ENCODE measurements at regions not wholly inside any gene's neighbourhood (a gene's known extent, or its start where the extent isn't known, plus 50 kb on each side); places are given as distances from the start of the nearest gene placed in this dataset.
A peak's percentile ranks its signal among the peaks of the same experiment; 100 is the strongest.
"Not testable (repeated sequence)": the region's sequence is repeated elsewhere in the genome, so short reads cannot be mapped to it uniquely, and the experiment has no call there.

DNA sequence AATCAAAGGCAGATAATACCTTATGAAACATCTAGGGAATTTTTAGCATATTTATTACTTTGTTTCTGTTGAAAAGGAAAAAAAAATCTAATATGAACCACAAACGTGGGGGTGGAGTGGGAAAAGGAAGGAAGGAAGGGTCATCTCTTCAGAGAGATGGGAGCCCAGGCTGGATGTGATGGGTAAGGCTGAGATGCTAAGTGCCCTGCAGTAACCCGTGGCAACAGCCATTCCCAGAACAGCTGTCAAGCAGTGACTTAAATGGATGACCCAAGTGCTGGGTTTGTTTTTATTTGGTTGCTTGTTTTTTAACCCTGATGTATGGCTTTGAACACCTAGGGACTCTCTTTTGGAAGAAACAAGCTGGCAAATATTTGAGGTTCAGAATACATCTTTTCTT is 50.7 kb upstream of the KLF7 start:
- no peak for DNase-seq

DNA sequence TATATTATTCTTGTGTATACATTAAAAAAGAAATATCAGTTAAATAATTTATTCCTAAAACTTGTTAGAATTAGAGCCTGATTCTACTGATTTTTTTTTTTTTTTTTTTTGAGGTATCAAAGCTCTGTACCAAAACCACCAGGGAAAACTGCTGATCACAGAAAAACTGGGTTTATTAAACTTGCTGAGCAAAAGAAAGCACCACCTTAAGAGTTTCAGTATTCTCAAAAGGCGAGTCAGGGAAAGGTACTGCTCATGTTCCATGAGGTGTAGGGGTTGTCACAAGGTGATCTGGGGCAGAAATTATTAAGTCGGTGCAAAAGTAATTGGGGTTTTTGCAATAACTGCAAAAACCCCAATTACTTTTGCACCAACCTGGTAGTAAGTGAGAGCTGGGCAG is 51.7 kb upstream of the KLF7 start:
- no peak for DNase-seq

DNA sequence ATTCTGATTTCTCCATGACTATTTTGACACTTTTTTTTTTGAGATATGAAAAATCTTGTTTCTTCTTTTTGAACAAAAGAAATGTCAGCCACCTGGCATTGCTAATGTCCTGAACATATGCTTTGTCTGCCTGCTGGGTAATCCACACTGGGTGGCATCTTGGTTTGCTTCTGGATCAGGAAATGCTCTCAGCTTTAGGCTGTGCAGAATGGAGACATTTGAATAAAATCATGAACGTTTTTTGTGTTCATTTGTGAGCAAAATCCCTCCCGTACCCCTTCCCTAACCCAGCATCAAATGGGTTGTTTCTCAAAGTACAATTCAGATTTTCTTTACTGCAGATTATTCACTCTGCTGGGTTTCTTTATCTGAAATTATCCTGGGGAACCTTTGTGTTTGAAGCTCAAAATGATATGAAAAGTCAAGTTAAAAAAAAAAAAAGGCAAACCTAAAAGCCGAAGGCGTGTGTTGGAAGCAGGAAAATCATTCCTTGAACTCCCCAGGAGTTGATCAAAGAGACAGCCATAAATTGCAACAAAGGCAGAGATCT is 53.4 kb upstream of the KLF7 start:
- DNase-seq = no peak

DNA sequence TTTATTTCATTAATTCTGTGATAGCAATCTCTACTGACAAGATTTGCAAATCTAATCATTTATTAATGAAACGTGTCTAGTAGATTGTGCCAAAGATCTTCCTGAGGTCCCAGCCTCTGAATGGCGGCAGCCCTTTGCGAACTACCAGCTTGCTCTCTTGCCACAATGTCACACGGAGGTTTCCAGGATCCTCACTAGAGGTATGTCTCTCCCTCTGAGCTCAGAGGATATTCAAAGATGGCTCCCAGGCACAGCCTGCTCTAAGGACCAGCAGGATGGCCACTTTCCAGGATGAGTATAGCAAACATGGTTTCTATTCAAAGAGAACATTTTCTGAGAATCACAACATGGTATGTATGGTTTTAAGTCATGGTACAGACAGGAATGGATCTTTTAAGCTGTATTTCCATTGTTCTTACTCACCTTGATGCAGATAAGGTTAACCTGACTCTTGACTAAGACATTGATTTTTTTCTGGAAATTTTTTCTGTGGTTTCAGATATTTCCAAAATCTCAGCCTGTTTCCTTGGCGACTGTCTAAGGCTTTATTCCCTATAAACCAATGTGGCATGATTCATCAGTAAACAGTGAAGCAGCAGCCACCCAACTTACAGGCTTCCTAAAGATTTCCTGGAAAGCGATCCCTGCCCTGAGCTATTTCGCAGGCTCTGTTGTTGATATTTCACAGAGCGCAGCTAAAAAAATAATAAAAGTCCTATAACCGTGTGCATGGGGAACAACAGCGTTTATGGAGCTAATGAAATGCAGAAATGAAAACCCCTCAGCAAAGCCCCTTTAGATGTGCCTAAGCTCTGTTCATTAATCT is 54.1 kb upstream of the KLF7 start:
- peak; percentile 34 for DNase-seq

DNA sequence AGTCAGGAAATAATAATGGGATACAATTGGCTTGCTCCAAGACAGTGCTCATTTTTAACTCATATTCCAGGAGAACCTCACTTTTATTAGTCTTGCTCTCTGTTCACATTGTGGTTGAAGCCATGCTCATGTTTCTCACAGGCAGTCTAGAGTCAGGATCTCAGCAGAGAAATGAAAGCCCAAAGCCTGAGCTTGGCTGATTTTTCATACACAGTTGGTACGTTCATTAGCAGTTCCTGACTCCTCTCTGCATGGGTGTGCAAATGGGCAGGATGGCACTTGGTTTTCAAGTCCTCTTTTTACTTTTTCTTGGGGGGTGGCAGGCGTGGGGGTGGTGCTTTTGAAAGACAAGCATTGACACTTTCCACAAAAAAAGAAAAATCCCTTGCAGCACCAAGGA is 56.0 kb upstream of the KLF7 start:
- DNase-seq = no peak

DNA sequence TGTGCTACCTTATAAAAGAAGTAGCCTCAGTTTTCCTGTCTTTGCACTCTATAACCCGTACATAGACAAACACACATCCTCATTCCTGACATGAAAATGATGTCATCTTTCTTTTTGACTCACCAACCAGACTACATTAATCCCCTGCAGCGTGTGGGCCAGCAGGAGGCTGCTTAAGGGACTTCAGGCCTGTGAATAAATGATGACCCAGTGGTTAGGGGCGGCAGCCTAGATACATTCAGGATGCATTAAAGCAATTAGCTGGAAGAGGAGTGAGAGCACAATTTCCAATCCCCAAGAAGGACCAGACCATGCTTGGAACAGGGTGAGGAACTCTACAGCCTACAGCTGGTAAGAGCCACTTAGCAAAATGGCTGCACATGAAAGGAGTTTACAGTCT is 57.3 kb upstream of the KLF7 start:
- no peak for DNase-seq

DNA sequence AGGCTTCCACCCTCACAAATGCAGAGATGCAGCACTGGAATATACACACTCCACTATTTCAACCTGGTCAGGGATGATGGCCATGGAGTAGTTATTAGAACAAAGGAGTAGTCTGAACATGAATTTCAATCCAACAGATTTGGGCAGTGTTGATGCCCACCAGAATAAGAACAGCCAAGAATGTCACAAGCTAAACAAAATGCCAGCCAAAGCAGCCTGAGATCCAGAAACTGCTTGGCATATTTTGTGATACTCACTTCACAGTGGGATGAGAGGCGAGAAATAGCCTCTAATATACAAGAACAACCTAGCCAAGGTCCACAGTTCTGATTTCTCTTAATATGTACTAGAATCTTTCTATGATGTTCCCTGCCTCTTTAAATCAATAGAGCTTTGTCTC is 58.6 kb upstream of the KLF7 start:
- no peak for DNase-seq

DNA sequence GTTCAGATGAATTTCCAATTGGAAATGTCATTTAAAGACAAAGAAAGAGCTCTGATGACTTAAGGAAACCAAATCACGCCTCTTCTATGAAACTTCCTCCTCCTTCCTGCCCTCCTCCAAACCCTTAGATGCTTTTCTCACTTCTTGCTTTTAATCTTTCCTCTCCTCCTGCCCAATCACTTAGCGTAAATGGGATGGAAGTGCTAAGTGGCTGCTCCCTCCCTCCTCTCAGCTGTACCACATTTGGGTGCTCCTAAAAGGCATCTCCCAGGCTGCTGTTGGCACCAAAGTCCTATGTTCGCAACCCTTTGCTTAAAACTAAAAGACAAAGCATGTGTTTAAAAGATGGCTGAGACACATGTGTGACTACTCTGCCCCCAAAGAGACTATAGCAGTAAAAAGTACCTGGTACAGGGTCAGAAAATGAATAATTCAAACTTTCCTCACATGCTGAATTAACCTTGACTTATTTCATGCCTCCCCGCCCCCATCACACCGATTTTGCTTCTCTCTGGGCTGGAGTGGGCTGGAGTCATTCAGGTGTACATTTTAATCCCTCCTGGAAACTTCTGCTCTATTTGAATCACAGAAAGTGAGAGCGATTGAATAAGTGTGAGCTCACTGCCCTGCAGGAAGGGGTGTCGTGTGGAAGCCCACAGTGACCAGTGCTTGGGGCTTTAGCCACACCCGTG is 59.2 kb upstream of the KLF7 start:
- DNase-seq = no peak

DNA sequence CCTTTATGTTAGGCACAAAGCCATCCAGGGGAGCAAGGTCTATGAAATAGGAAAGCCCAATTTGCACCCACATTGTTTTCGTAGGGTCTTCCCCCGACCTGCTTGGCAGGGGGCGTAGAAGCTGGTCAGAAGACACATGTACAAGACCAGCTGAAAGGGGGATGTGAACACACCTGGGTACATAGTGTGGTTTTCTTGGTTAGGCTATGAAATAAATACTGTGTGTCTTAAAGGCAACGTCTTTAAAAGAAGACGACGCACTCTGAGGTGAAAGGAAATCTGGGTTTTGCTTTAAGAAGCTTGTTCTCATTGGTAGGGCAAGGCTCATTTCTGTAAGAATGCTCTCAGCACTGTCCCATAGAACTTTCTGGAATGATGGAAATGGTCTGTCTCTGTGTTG is 60.0 kb upstream of the KLF7 start:
- DNase-seq = no peak

DNA sequence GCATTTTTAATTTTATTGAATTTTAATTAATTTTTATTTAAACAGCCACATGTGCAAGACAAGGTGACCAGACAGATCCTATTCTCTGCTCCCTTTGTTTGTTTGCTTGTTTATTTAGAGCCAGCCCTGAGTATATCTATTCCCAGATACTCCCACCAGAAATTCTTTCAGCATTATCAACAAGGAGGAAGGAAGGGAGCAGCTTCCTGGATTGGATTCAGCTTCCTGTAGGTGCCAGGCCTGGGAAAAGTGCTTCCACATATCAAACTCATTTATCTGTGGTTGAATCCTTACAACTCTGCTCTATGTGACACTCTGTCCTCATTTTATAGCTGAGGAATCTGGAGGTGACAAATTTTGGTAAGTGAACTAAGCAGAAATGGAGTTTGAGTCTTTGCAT is 60.5 kb upstream of the KLF7 start:
- DNase-seq = no peak

DNA sequence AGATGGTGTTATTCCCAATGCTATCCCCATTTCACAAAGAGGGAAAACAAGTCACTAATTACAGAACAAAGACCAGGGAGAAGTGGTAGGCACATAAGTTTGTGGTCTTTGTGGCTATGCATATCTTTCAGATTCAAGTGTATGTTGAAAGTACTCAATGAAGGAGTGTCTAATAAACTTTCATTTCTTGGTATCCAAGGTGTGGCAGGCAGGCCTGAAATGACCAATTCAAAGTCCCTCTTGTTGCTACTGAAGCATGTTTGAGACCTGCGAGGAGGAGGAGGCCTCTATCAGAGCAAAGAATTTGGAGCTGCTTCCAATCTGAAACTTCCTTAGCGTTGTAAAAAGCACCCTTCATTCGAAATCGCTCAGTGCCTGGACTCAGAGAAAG is 60.9 kb upstream of the KLF7 start:
- DNase-seq = no peak

DNA sequence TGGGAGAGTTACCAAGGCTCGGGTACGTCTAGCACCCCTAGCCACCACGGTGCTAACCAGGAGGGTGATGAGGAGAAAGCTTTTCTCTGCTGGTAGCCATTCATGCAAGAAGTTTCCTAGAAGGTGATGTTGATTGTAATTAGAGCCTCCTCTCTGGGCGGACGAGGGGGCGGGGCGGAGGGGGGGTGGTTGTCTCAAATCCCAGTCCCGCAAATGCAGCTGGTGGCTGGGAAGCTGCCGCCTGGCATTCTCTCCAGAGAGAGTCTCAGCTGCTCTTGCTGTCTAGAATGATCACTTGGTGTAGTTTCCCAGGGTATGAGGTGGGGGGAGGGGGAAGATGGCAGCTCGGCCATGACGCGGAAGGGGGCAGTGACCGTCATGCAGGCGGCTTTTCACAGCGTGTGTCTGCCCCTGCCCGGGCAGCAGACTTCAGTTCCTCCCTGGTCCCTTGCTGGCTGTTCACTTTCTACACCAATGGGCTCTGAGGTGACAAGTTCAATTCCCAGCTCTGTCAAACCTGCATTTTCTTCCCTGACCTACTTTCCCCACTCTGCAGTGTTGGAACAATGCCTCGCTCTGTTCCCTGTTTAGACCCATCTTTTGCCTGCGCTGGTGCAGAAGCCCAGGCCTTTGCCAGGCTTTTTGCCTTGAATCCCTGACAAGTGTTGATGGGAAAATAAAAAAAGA is 61.5 kb upstream of the KLF7 start:
- DNase-seq = peak; percentile 80

DNA sequence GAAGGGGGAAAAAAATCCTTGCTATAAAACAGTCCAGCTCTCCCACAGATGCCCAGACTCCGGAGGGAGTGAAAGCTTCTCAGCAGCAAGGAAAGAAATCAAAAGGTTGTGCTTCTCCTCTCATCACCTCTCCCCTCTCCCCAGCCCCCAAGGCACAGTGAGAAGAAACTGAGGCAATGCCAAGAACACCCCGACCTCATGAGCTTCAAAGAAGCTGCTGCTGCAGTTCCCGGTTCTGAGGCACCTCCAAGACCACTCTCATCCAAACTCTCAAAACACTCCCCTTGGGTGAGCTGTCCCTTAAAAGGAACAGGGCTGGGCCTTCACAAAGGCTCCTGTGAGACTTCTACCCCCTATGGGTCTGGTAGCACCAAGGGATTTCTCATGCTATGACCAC is 62.0 kb upstream of the KLF7 start:
- DNase-seq = no peak

DNA sequence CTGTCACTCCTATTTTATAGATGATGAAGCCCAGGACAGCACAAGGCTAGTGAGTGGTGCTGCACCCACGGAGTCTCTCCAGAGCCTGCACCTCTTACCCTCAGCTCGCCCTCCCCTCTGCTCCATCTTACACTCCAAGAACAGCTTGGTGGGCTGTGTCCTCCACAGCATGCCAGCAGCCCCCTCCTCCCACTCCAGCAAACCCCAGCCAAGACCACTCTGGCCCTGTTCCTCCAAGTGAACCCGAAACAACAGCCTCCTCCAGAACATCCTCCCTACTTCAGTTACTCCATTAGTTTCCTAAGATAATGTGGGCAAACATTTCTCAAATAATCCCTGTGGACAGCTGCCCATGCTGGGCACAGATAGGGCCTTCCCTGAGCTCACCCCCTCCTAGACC is 62.7 kb upstream of the KLF7 start:
- no peak for DNase-seq

DNA sequence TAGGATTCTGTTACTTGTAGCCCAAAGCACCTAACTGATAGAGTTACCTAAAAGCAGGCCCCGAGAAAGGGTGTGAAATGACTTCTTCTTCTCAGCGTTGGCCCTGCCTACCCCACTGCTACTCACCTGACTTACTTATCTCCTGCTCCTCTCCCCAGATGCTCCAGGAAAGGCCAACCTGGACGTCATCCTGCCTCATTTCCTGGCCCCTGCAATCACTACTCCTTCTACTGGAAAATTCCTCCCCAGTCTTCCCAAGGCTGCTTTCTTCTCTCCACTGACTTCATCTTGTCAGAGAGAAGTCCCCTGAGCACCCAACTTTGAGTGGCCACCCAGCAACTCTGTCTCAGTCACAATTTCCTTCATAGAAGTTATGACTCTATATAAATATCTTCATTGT is 63.4 kb upstream of the KLF7 start:
- no peak for DNase-seq

DNA sequence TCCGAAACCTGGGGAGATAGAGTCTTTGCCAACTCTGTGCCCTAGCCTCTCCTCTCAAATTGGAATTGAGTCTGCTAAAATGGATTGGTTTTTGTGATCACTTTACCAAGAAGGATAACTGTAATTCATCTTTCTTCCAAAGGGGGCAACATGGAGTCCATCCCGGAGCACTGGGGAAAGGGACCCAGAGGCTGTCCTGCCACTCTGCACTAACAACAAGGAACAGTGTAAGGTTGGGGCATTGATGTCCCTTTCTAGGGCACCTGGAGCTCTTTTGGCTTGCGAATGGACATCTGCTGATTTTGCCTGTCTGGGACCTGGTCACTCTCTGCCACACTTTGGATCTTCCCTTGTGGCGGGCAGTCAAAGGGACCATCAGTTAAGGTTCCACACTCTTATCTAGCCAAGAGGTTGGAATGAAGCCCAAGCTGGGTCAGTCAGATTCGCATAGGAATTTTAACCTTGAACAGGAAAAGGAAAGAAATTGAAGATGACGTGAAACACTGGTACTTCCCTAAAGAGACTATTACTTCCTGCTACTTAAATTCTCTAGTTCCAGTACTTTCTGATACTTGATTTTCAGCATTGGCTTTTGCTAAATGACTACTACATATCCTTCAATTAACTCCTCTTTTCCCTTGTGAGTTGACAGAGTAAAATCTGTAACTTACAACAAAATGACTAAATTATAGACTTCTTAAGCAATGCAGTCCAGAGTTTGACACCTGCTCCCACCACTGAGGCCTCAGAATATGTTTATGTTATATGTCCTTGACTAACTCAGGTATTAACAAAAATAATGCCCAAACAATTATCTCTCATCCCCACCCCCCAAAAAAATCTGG is 64.7 kb upstream of the KLF7 start:
- no peak for DNase-seq

DNA sequence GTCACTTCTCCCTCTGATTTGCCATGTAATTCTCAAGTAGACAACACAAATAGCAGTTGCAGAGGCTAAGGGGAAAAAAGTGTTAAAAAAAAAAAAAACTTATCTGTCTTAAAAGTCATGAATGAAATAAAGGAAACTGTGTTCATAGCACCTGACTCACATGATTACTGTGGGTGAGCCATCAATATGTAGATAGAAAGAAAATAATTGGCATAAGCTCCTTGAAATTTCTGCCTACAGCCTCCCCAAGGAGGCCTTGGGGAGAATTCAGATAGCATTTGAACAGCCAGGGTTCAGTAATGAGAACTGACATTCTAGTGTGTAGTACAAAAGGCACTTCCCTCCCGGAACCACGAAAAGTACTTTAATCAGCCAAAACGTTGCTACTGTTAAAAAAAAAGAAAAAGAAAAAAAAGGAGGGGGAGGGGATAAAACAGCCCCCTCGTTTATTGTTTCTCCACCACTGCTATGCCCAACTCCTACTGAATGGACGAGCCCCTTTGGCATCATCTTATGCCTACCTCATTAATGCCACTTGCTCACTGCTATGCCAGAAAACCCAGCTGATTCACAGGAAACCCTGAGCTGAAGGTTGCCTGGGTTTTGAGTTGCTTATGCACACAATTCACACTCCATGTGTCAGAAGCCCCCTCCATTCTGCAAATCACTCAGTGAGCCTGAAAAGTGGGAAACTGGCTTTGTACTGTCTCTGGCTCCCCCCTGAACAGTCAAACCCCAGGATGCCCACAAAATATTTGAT is 65.5 kb upstream of the KLF7 start:
- DNase-seq = no peak

DNA sequence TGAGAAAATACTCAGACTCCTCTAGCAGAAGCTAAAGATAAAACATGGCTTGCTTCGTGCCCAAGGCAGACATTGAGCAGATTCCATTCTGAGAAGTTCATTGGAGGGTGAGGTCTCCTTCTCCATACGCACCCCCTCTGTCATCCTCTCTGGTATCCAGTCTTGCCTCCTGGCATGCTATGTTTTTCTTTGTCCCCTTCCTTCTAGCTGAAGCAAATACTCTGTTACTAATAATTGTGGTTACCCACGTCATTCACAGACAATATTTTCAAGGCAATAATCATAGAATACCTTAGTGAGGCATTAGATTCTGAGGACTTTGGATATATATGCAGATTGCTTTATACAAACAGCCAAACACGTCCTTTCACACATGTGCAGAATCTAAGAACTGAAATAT is 66.2 kb upstream of the KLF7 start:
- DNase-seq = no peak

DNA sequence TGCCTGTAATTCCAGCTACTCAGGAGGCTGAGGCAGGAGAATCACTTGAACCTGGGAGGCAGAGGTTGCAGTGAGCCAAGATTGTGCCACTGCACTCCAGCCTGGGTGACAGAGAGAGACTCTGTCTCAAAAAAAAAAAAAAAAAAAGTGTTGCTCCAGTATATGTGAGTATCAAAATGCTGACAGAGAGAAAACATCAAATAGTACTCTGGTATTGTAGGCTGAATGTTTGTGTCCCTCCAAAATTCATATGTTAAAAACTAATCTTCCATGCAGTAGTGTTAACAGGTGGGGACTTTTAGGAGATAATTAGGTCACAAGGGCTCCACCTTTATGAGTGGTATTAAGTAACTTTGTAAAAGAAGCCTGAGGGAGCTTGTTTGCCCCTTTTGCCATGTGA is 67.4 kb upstream of the KLF7 start:
- not testable (repeated sequence) for DNase-seq

DNA sequence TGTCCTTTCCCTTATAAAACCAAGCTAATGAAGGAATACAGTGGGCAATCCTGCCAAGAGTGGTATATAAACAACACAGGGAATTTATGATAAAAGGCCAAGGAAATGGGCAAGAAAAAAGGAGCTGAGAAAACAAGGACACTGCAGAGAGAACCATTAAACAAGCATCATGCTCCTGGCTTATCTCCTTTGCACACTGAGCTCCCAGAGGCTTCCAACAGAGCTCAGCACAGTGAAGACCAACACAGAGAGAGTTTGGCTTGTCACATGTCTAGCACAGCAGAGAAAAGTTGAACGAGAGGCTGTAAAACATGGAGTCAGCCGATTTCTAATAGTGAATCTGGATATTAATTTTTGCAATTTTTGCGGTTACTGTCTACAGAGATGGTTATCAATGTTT is 68.0 kb upstream of the KLF7 start:
- DNase-seq = no peak

DNA sequence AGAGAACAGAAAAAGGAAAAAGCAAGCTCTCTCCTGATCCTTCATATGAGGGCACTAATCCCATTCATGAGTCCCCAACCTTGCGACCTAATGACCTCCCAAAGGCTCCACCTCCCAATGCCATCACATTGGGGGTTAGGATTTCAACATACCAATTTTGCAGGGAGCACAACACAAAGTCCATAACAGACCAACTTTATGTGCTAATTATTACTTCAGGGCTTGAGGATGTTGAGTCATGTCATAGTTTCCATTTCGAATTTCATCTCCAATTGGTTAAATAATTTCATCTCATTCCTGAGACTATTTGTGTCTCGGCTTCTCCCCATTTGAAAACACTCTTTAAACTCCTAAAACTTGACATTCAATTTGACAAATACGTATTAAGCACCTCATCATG is 69.9 kb upstream of the KLF7 start:
- no peak for DNase-seq

Measured in right hindlimb (tissue), 1 donor.